ENCODE measurements at regions not wholly inside any gene's neighbourhood (a gene's known extent, or its start where the extent isn't known, plus 50 kb on each side); places are given as distances from the start of the nearest gene placed in this dataset.

DNA sequence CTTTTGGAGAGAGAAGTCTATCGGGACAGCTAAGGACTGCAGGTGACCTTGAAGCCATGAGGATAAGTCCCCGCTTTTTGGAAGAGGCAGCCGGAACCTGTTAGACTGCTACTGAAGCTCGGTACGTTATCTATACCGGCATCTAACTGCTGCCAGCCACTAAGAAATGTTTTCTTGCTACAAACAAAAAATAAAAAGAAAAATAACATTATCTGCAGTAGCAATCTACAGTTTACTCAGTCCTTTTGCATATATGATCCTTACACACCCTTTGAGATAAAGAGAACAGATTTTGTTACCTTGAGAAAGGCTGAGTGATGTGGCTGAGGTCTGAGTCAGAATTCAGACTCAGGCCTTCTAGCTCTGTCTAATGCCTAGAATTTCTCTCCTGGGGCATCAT lies 314.6 kb downstream of the CDH26 start:
- no peak overlapping the region for H3K4me3 ChIP-seq (ENCODE audit: low read depth in 1 of 2, low read length in 1 of 2)

GRCh38 chr20:60274717-60275116 lies 316.5 kb downstream of the CDH26 start:
- no peak overlapping the region for H3K4me3 ChIP-seq (ENCODE audit: low read depth in 1 of 2, low read length in 1 of 2)
- H3K27ac ChIP-seq: no peak overlapping the region
- TF ChIP-seq, protein P1, sequence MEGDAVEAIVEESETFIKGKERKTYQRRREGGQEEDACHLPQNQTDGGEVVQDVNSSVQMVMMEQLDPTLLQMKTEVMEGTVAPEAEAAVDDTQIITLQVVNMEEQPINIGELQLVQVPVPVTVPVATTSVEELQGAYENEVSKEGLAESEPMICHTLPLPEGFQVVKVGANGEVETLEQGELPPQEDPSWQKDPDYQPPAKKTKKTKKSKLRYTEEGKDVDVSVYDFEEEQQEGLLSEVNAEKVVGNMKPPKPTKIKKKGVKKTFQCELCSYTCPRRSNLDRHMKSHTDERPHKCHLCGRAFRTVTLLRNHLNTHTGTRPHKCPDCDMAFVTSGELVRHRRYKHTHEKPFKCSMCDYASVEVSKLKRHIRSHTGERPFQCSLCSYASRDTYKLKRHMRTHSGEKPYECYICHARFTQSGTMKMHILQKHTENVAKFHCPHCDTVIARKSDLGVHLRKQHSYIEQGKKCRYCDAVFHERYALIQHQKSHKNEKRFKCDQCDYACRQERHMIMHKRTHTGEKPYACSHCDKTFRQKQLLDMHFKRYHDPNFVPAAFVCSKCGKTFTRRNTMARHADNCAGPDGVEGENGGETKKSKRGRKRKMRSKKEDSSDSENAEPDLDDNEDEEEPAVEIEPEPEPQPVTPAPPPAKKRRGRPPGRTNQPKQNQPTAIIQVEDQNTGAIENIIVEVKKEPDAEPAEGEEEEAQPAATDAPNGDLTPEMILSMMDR (IDR thresholded peaks at IDR 0.05): no peak
- H3K27me3 ChIP-seq: no peaks in the 10 kb centered on the region
- H3K4me1 ChIP-seq (ENCODE audit: control insufficient read depth in 1 of 2, insufficient read depth in 1 of 2, low read depth in 1 of 2, low read length in 1 of 2): no peaks in the 10 kb centered on the region
- H3K9me3 ChIP-seq: no peaks in the 10 kb centered on the region
- peaks cover 11% of the 10 kb centered on the region for H3K36me3 ChIP-seq

More for the DNA sequence above, 314.6 kb downstream of the CDH26 start:
- Histone ChIP-seq H3K9me3 (no peaks in the 10 kb centered on the region), H3K4me1 (ENCODE audit: control insufficient read depth in 1 of 2, insufficient read depth in 1 of 2, low read depth in 1 of 2, low read length in 1 of 2) (no peaks in the 10 kb centered on the region), H3K27ac (no peak overlapping the region), H3K36me3 (peaks cover 6% of the 10 kb centered on the region), H3K27me3 (no peaks in the 10 kb centered on the region)
- TF ChIP-seq, protein P1 (IDR thresholded peaks at IDR 0.05): no peak

DNA sequence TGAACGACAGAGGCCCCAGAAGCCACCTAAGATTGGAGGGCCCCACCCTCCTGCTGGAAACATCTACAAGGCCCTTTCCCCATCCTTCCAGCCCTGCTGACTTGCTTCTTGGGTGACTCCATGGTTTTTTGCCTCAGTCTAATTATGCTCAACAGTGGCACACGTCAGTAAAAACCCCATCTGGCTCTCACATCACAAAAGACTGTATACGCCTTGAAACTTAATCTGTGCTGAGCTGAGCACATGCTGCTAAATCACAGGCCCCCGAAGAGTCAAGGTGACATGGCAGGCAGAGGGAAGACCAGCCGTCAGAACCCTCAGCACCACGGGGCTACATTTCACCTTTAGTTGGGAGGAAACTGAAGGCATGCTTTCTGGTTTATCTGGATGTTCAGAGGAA lies 323.1 kb downstream of the CDH26 start:
- TF ChIP-seq, protein P1 (IDR thresholded peaks at IDR 0.05): no peak
- H3K36me3 ChIP-seq: peaks cover 13% of the 10 kb centered on the region
- no peak overlapping the region for H3K27ac ChIP-seq
- H3K4me1 ChIP-seq (ENCODE audit: control insufficient read depth in 1 of 2, insufficient read depth in 1 of 2, low read depth in 1 of 2, low read length in 1 of 2): no peaks in the 10 kb centered on the region
- H3K9me3 ChIP-seq: no peaks in the 10 kb centered on the region
- no peak overlapping the region for H3K4me3 ChIP-seq (ENCODE audit: low read depth in 1 of 2, low read length in 1 of 2)
- H3K27me3 ChIP-seq: no peaks in the 10 kb centered on the region

DNA sequence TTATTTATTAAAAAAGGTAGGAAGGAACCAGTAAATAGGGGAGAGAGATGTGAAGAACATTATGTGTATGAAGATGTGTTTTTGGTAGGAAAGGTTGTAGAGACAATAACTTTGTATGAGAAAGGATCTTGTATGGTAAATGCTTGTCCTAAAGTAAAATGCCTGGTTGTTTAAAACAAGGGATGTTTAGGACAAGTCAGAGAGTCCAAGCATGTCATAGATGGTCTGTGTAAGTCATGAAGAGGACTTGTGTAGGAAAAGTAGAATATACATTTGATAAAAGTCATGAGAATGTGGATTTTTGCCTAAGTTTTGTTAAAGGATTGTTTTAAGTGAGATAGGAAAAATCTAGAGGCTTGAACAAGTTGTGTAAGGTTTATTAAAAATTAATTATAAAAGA lies 325.1 kb downstream of the CDH26 start:
- TF ChIP-seq, protein P1 (IDR thresholded peaks at IDR 0.05): no peak
- H3K27ac ChIP-seq: no peak overlapping the region
- no peaks in the 10 kb centered on the region for H3K4me1 ChIP-seq (ENCODE audit: control insufficient read depth in 1 of 2, insufficient read depth in 1 of 2, low read depth in 1 of 2, low read length in 1 of 2)
- H3K36me3 ChIP-seq: peaks cover 13% of the 10 kb centered on the region
- no peaks in the 10 kb centered on the region for H3K27me3 ChIP-seq
- H3K9me3 ChIP-seq: no peaks in the 10 kb centered on the region
- H3K4me3 ChIP-seq (ENCODE audit: low read depth in 1 of 2, low read length in 1 of 2): no peak overlapping the region

- H3K27ac ChIP-seq: no peak overlapping the region
- no peak overlapping the region for H3K4me3 ChIP-seq (ENCODE audit: low read depth in 1 of 2, low read length in 1 of 2)
- H3K9me3 ChIP-seq: peaks cover 22% of the 10 kb centered on the region
- no peaks in the 10 kb centered on the region for H3K36me3 ChIP-seq
- no peaks in the 10 kb centered on the region for H3K27me3 ChIP-seq
- no peaks in the 10 kb centered on the region for H3K4me1 ChIP-seq (ENCODE audit: control insufficient read depth in 1 of 2, insufficient read depth in 1 of 2, low read depth in 1 of 2, low read length in 1 of 2)
- TF ChIP-seq, protein P1 (IDR thresholded peaks at IDR 0.05): no peak
Measured at GRCh38 chr20:60286764-60287163, 328.5 kb downstream of the CDH26 start.

GRCh38 chr20:60288945-60289344 lies 330.7 kb downstream of the CDH26 start:
- Histone ChIP-seq H3K9me3 (peaks cover 29% of the 10 kb centered on the region), H3K4me3 (ENCODE audit: low read depth in 1 of 2, low read length in 1 of 2) (no peak overlapping the region), H3K27me3 (no peaks in the 10 kb centered on the region), H3K36me3 (no peaks in the 10 kb centered on the region), H3K4me1 (ENCODE audit: control insufficient read depth in 1 of 2, insufficient read depth in 1 of 2, low read depth in 1 of 2, low read length in 1 of 2) (peaks cover 7 to 12% of the 10 kb centered on the region in 2 experiments), H3K27ac (no peak overlapping the region)
- TF ChIP-seq, protein P1 (IDR thresholded peaks at IDR 0.05): no peak
